ENCODE measurements at regions not wholly inside any gene's neighbourhood (a gene's known extent, or its start where the extent isn't known, plus 50 kb on each side); places are given as distances from the start of the nearest gene placed in this dataset.

GRCh38 chr20:19807946-19808330 is 49.9 kb downstream of the RIN2 start:
- DNase-seq = no peak

GRCh38 chr20:19808498-19808897 is 50.4 kb downstream of the RIN2 start:
- no peak for DNase-seq

GRCh38 chr20:19809505-19809904 is 51.4 kb downstream of the RIN2 start:
- DNase-seq = no peak

- no peak for DNase-seq
Observed at GRCh38 chr20:19811231-19811630, 53.2 kb downstream of the RIN2 start.

- no peak for DNase-seq
Observed at GRCh38 chr20:19812056-19812455, 54.0 kb downstream of the RIN2 start.

GRCh38 chr20:19812696-19813095 is 54.6 kb downstream of the RIN2 start:
- no peak for DNase-seq

GRCh38 chr20:19813846-19814640 is 56.0 kb downstream of the RIN2 start:
- no peak for DNase-seq

- no peak for DNase-seq
Observed at GRCh38 chr20:19815553-19815991, 57.5 kb downstream of the RIN2 start.

GRCh38 chr20:19816386-19816785 is 58.3 kb downstream of the RIN2 start:
- DNase-seq = no peak

- DNase-seq = no peak
Observed at GRCh38 chr20:19817017-19817416, 59.0 kb downstream of the RIN2 start.

GRCh38 chr20:19819149-19819548 is 61.1 kb downstream of the RIN2 start:
- DNase-seq = no peak

- no peak for DNase-seq
Observed at GRCh38 chr20:19820555-19821211, 62.6 kb downstream of the RIN2 start.

- DNase-seq = no peak
Observed at GRCh38 chr20:19821606-19822005, 63.5 kb downstream of the RIN2 start.

- DNase-seq = no peak
Observed at GRCh38 chr20:19823216-19823615, 65.2 kb downstream of the RIN2 start.

- peak; percentile 40 for DNase-seq
Observed at GRCh38 chr20:19823971-19824370, 65.9 kb downstream of the RIN2 start.

GRCh38 chr20:19824861-19825260 is 66.8 kb downstream of the RIN2 start:
- no peak for DNase-seq

GRCh38 chr20:19826179-19826914 is 68.3 kb downstream of the RIN2 start:
- DNase-seq = no peak

GRCh38 chr20:19827818-19828217 is 69.8 kb downstream of the RIN2 start:
- DNase-seq = no peak

GRCh38 chr20:19828232-19828631 is 70.2 kb downstream of the RIN2 start:
- no peak for DNase-seq

GRCh38 chr20:19830211-19830785 is 72.2 kb downstream of the RIN2 start:
- no peak for DNase-seq

GRCh38 chr20:19832875-19833274 is 74.8 kb downstream of the RIN2 start:
- DNase-seq = no peak

- no peak for DNase-seq
Observed at GRCh38 chr20:19833395-19833794, 75.3 kb downstream of the RIN2 start.

GRCh38 chr20:19834287-19834686 is 76.2 kb downstream of the RIN2 start:
- DNase-seq = no peak

- no peak for DNase-seq
Observed at GRCh38 chr20:19834783-19835182, 76.7 kb downstream of the RIN2 start.

Data from NCI-H1048 (cell line).